SU-DHL-6 (cell line): ENCODE measurements at regions not wholly inside any gene's neighbourhood (a gene's known extent, or its start where the extent isn't known, plus 50 kb on each side); places are given as distances from the start of the nearest gene placed in this dataset.

ENCODE experiments used
- H2AFZ ChIP-seq: fragments of 200-600 bp; sonication (generic); 2 replicates; pipeline ENCODE4 v1.6.1; 2014; ENCODE audit warnings: low read depth, mild to moderate bottlenecking, moderate library complexity, mixed read lengths, antibody characterized with exemption, low read length; ENCODE audit not compliant: severe bottlenecking
- H3F3A ChIP-seq: fragments of 200-600 bp; shearing (Covaris generic); 2 replicates; pipeline ENCODE4 v1.6.0; 2016; ENCODE audit warnings: antibody characterized with exemption, mild to moderate bottlenecking; ENCODE audit not compliant: insufficient read depth
- H3K27ac ChIP-seq: fragments of 200-600 bp; sonication (generic); 2 replicates; pipeline ENCODE4 v1.5.1; 2016; ENCODE audit warnings: low read depth, mild to moderate bottlenecking, low read length, moderate library complexity, mixed read lengths
- H3K27me3 ChIP-seq: fragments of 200-600 bp; sonication (generic), shearing (Covaris generic); 2 replicates; pipeline ENCODE4 v1.6.0; 2014; ENCODE audit warnings: mild to moderate bottlenecking, low read length
- H3K36me3 ChIP-seq: fragments of 200-600 bp; sonication (generic); 2 replicates; pipeline ENCODE4 v1.6.1; 2014; ENCODE audit warnings: mild to moderate bottlenecking, low read length, mixed read lengths
- H3K4me2 ChIP-seq: fragments of 300-600, 200-600 bp; shearing (Covaris generic), sonication (generic); 2 replicates; pipeline ENCODE4 v1.6.0; 2014; ENCODE audit warnings: low read length, low read depth, mild to moderate bottlenecking; ENCODE audit not compliant: poor library complexity, severe bottlenecking
- H3K4me3 ChIP-seq: fragments of 200-600 bp; sonication (generic); 2 replicates; pipeline ENCODE4 v1.5.1; 2014; ENCODE audit warnings: antibody characterized with exemption, low read length, mild to moderate bottlenecking, mixed read lengths; ENCODE audit not compliant: insufficient read depth, poor library complexity, severe bottlenecking
- H3K79me2 ChIP-seq: fragments of 200-600 bp; sonication (generic); 2 replicates; pipeline ENCODE4 v1.6.1; 2014; ENCODE audit warnings: mild to moderate bottlenecking, low read length, moderate library complexity; ENCODE audit not compliant: insufficient read depth
- H3K9ac ChIP-seq: fragments of 200-600 bp; sonication (generic); 2 replicates; pipeline ENCODE4 v1.7.0; 2014; ENCODE audit warnings: mild to moderate bottlenecking, low read length
- H3K9me2 ChIP-seq: fragments of 200-600 bp; sonication (generic); replicated peaks from 2 replicates; pipeline ENCODE4 v1.6.1; 2014; ENCODE audit warnings: low read length; ENCODE audit not compliant: insufficient read depth
- H3K9me3 ChIP-seq: fragments of 200-600 bp; sonication (generic); 2 replicates; pipeline ENCODE4 v1.6.1; 2014; ENCODE audit warnings: low read length, mixed read lengths; ENCODE audit not compliant: insufficient read depth
- H4K20me1 ChIP-seq: fragments of 200-600 bp; sonication (generic); 2 replicates; pipeline ENCODE4 v1.6.1; 2014; ENCODE audit warnings: low read depth, mild to moderate bottlenecking, antibody characterized with exemption, low read length, moderate library complexity, mixed read lengths
- EZH2phosphoT487 ChIP-seq: fragments of 200-600 bp; sonication (generic), shearing (Covaris generic); conservative IDR thresholded peaks from 2 replicates; pipeline ENCODE4 v1.6.1; 2018; ENCODE audit warnings: mild to moderate bottlenecking, antibody characterized with exemption, low read length, moderate library complexity, mixed read lengths
- TF ChIP-seq, protein P1 (sequence below): fragments of 200-600 bp; sonication (generic); IDR thresholded peaks from one replicate; pipeline ENCODE4 v1.5.1; 2017; ENCODE audit warnings: antibody characterized with exemption, mild to moderate bottlenecking, low read length, moderate library complexity; ENCODE audit not compliant: insufficient read depth, poor library complexity, severe bottlenecking

GRCh38 chr12:87814625-87815024 is 214.6 kb downstream of the C12orf50 start:
- H4K20me1 ChIP-seq: no peaks in the 10 kb centered on the region
- no peak overlapping the region for H3K4me3 ChIP-seq
- TF ChIP-seq EZH2phosphoT487: no peak
- TF ChIP-seq, protein P1, sequence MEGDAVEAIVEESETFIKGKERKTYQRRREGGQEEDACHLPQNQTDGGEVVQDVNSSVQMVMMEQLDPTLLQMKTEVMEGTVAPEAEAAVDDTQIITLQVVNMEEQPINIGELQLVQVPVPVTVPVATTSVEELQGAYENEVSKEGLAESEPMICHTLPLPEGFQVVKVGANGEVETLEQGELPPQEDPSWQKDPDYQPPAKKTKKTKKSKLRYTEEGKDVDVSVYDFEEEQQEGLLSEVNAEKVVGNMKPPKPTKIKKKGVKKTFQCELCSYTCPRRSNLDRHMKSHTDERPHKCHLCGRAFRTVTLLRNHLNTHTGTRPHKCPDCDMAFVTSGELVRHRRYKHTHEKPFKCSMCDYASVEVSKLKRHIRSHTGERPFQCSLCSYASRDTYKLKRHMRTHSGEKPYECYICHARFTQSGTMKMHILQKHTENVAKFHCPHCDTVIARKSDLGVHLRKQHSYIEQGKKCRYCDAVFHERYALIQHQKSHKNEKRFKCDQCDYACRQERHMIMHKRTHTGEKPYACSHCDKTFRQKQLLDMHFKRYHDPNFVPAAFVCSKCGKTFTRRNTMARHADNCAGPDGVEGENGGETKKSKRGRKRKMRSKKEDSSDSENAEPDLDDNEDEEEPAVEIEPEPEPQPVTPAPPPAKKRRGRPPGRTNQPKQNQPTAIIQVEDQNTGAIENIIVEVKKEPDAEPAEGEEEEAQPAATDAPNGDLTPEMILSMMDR: no peak
- H3K4me2 ChIP-seq: no peak overlapping the region
- no peaks in the 10 kb centered on the region for H3K9me2 ChIP-seq
- no peak overlapping the region for H2AFZ ChIP-seq
- no peaks in the 10 kb centered on the region for H3K36me3 ChIP-seq
- no peak overlapping the region for H3K9ac ChIP-seq
- H3F3A ChIP-seq: no peaks in the 10 kb centered on the region
- no peaks in the 10 kb centered on the region for H3K9me3 ChIP-seq
- no peaks in the 10 kb centered on the region for H3K27me3 ChIP-seq
- no peaks in the 10 kb centered on the region for H3K79me2 ChIP-seq
- no peak overlapping the region for H3K27ac ChIP-seq

DNA sequence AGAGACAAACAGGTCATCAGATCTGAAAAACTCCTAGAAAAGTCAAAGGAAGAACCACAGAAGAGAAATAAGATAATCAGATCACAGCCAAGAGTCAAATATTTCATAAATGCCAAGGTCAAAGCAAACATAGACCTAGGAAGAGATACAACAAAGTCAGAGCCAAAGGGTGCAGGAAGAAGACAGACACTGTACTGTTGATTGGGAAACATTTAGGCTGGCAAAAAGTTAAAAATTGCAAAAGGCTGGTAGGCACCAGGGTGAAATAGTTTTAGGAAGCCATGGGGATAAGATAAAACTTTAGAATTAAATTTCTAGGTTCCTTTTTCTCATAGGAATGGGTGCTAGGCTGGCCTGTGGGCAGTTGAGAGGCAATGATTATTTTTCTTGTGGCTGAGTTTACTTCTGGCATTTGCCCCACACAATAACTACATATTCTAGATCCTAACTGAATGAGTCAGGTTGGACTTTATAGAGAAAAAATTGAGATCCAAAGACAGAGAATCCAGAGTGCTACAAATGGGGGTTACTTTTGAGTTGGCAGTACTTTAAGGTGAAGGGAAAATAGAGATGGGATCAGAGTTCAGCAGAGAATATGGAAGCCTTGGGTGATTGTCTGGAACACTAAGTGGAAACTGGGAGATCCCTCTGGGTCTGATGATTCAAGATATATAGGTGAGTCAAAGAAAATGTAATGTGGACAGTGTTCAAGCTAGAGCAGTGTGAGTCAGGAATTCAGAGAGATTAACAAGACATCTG is 215.5 kb downstream of the C12orf50 start:
- H3K27me3 ChIP-seq: no peaks in the 10 kb centered on the region
- H3K36me3 ChIP-seq: no peaks in the 10 kb centered on the region
- H3K79me2 ChIP-seq: no peaks in the 10 kb centered on the region
- no peak for TF ChIP-seq EZH2phosphoT487
- TF ChIP-seq, protein P1: no peak
- H3K4me3 ChIP-seq: no peak overlapping the region
- no peak overlapping the region for H3K4me2 ChIP-seq
- no peak overlapping the region for H2AFZ ChIP-seq
- H3K9me3 ChIP-seq: no peaks in the 10 kb centered on the region
- H3K27ac ChIP-seq: no peak overlapping the region
- H3K9me2 ChIP-seq: no peaks in the 10 kb centered on the region
- no peaks in the 10 kb centered on the region for H3F3A ChIP-seq
- H4K20me1 ChIP-seq: no peaks in the 10 kb centered on the region
- H3K9ac ChIP-seq: no peak overlapping the region

- no peak overlapping the region for H2AFZ ChIP-seq
- no peaks in the 10 kb centered on the region for H3K79me2 ChIP-seq
Observed at GRCh38 chr12:87812681-87813080, 216.5 kb downstream of the C12orf50 start.

More at GRCh38 chr12:87812681-87813080, 216.5 kb downstream of the C12orf50 start:
- no peaks in the 10 kb centered on the region for H3F3A ChIP-seq
- H3K9me3 ChIP-seq: no peaks in the 10 kb centered on the region
- H3K27ac ChIP-seq: no peak overlapping the region
- no peaks in the 10 kb centered on the region for H3K9me2 ChIP-seq
- no peak overlapping the region for H3K9ac ChIP-seq
- H3K4me2 ChIP-seq: no peak overlapping the region
- no peaks in the 10 kb centered on the region for H3K36me3 ChIP-seq
- TF ChIP-seq, protein P1: no peak
- TF ChIP-seq EZH2phosphoT487: no peak
- H3K27me3 ChIP-seq: no peaks in the 10 kb centered on the region
- no peaks in the 10 kb centered on the region for H4K20me1 ChIP-seq
- H3K4me3 ChIP-seq: no peak overlapping the region
